ENCODE measurements at regions not wholly inside any gene's neighbourhood (a gene's known extent, or its start where the extent isn't known, plus 50 kb on each side); places are given as distances from the start of the nearest gene placed in this dataset.

DNA sequence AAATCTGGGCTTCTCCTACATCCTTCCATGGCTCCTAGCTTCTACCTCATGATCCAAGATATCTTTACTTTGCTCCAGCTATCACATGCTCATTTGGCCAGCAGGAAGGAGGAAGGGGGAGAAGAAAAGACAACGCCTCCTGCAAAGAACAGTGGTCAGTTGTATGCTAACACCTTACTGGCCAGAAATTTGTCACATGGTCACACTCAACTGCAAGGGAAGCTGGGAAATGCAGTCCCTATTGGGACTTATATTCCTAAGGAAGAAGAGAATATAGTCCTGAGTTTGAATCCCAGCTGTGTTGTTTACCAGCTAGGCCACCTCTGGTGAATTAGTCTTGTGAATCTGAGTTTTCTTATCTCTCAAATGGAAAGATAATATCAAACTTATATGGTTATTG lies 272.0 kb downstream of the BLID start:
- no peak overlapping the region for H3K4me3 ChIP-seq (ENCODE audit: low read depth, low read length)
- TF ChIP-seq, protein P1, sequence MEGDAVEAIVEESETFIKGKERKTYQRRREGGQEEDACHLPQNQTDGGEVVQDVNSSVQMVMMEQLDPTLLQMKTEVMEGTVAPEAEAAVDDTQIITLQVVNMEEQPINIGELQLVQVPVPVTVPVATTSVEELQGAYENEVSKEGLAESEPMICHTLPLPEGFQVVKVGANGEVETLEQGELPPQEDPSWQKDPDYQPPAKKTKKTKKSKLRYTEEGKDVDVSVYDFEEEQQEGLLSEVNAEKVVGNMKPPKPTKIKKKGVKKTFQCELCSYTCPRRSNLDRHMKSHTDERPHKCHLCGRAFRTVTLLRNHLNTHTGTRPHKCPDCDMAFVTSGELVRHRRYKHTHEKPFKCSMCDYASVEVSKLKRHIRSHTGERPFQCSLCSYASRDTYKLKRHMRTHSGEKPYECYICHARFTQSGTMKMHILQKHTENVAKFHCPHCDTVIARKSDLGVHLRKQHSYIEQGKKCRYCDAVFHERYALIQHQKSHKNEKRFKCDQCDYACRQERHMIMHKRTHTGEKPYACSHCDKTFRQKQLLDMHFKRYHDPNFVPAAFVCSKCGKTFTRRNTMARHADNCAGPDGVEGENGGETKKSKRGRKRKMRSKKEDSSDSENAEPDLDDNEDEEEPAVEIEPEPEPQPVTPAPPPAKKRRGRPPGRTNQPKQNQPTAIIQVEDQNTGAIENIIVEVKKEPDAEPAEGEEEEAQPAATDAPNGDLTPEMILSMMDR (IDR thresholded peaks at IDR 0.05; ENCODE audit: low read depth, low read length), result no peak

DNA sequence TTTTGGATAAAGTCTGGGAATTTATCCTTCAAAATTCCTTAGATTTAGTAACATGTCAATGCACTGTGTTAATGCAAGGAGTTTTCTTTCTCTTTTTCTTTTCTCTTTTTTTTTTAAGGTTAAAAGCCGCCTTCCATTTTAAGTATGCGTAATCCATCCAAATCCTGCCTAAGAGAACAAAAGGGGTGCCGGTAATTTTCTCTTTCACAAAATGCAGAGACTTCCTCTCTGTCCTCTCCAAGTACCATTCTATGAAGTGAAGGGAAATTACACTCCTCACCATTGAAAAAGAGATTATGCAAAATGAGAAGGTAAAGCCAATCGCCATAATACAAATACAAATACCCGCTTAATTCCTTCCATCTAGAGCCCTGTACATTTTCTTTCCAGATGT lies 273.8 kb downstream of the BLID start:
- TF ChIP-seq, protein P1 (IDR thresholded peaks at IDR 0.05; ENCODE audit: low read depth, low read length), result no peak
- H3K4me3 ChIP-seq (ENCODE audit: low read depth, low read length), result no peak overlapping the region

DNA sequence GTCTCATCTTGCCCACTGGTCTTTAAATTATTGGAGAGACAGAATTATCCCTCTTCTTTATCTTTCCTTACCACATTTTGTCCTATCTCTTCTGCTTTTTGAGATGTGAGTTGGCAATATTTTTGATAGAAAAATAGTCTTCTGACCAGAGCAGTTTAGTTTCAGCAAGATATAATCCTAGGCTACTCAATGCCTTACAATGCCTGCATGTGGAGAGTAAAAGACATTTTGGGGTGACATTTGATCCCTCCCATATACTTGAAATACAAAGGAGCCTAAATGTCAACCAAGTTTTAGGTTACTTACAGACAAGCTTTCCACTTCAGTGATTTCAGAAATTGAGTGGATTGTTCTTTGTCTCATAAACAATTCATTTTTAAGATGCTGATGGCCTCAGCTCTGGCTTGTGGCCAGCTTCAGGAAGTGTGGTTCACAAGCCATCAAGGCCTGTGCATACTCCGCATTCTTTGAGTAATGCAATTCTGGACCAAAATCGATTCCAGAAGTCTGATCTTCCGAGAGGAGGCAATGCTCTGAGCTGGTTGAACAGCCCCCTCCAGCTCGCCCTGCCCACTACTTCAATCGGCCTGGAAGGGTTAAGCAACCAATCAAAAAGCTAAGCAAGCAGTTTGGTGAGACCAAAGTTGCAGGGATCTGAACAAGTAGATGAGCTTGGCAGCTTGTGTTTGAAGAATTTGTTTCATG lies 274.4 kb downstream of the BLID start:
- H3K4me3 ChIP-seq (ENCODE audit: low read depth, low read length), result no peak overlapping the region
- TF ChIP-seq, protein P1 (IDR thresholded peaks at IDR 0.05; ENCODE audit: low read depth, low read length), result no peak

DNA sequence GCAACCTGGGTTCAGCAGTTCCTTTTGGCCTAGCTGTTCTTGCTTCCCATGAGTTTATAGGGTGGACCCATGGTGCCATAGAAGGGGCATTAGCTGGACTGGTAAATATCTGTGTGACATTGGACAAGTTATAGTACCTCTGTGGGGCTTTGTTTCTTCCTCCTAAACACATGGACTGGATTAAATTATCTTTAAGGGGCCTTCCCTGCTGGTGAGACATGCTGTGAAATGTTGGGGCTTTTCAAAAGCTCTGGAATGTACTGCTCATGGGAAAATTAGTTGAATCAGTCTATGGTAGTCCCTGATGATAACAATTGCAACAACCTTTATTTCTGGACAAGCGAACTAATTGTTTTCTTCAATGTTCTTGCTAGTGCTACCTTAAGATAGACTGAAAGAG lies 276.2 kb downstream of the BLID start:
- TF ChIP-seq, protein P1 (IDR thresholded peaks at IDR 0.05; ENCODE audit: low read depth, low read length), result no peak
- H3K4me3 ChIP-seq (ENCODE audit: low read depth, low read length), result no peak overlapping the region

DNA sequence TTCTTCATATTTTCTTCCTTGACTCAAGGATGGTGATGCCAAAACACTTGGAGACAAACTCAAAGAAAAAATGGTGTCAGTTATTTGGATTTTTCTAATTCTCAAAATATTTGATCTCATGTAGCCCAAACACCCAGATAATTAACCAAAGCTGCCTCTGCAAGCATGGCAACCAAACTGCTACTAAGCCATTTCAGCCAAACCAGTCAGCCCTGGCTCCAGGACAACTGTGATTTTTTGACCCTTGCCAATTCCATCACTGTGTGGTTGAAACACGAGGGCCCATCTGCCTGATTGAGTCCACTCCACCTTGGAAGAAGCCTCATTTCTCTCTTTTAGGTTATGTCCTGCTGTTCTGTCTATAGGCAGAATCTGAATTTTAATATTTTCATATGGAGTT lies 277.4 kb downstream of the BLID start:
- no peak overlapping the region for H3K4me3 ChIP-seq (ENCODE audit: low read depth, low read length)
- TF ChIP-seq, protein P1 (IDR thresholded peaks at IDR 0.05; ENCODE audit: low read depth, low read length), result no peak

DNA sequence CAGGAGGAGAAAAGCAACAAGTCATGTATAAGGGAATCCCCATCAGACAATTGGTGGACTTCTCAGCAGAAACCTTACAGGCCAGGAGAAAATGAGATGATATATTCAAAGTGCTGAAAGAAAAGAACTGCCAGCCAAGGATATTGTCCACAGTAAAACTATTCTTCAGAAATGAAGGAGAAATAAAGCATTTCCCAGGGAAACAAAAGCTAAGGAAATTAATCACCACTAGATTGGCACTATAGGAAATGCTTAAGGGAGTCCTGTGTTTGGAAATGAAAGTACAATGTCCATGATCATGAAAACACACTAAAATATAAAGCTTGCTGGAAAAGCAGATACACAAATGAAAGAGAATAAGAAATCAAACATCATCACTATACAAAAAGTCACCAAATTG lies 282.0 kb downstream of the BLID start:
- TF ChIP-seq, protein P1 (IDR thresholded peaks at IDR 0.05; ENCODE audit: low read depth, low read length), result no peak
- H3K4me3 ChIP-seq (ENCODE audit: low read depth, low read length), result no peak overlapping the region

DNA sequence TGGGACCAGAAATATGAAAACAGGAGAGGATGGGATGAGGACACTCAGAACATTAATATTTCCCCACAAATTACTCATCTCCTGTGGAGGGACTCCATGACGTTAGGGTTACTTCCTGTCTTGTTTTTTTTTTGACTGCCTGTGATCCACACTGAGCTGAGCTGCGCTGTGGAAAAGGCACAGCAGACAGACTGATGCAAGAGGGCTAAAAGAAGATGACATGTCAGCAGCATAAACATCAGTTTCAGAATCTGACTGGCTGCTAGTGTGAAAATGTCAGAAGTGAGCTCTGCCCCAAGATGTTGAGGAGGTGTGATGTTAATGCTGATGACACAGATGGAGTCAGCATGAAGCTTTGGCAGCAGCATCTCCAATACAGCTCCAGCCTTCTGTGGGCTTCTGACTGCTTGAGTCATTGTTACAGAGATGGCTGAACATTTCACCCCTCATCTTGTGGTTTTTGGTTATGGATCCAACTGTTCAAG lies 286.8 kb downstream of the BLID start:
- peak overlapping the region; percentile 8 for H3K4me3 ChIP-seq (ENCODE audit: low read depth, low read length)
- TF ChIP-seq, protein P1 (IDR thresholded peaks at IDR 0.05; ENCODE audit: low read depth, low read length), result no peak
